ENCODE measurements at regions not wholly inside any gene's neighbourhood (a gene's known extent, or its start where the extent isn't known, plus 50 kb on each side); places are given as distances from the start of the nearest gene placed in this dataset.

GRCh38 chr6:125593746-125594145, 155.7 kb upstream of the HEY2 start:
- no peaks in the 10 kb centered on the region for H3K4me1 ChIP-seq (ENCODE audit: control insufficient read depth in 1 of 2, insufficient read depth in 2 of 2, low read depth in 1 of 2, low read length in 1 of 2)
- POLR2A ChIA-PET: no interaction called here
- no peaks in the 10 kb centered on the region for H3K9me2 ChIP-seq
- no peak overlapping the region for H3K27ac ChIP-seq (ENCODE audit: low read depth in 2 of 2, low read length in 1 of 2)
- no peaks in the 10 kb centered on the region for H3K36me3 ChIP-seq (replicated peaks in 1 of 2; ENCODE audit: control insufficient read depth in 1 of 2, insufficient read depth in 2 of 2, low read length in 1 of 2)
- H3K9me3 ChIP-seq: no peaks in the 10 kb centered on the region
- no peaks in the 10 kb centered on the region for H4K20me1 ChIP-seq (ENCODE audit: insufficient read depth)
- H3K4me3 ChIP-seq (ENCODE audit: low read depth in 2 of 2, low read length in 1 of 2): no peak overlapping the region
- no peaks in the 10 kb centered on the region for H3F3A ChIP-seq (replicated peaks; ENCODE audit: insufficient read depth)
- H3K4me2 ChIP-seq: no peak overlapping the region
- no peak overlapping the region for H2AFZ ChIP-seq (ENCODE audit: low read depth)
- no peaks in the 10 kb centered on the region for H3K79me2 ChIP-seq (ENCODE audit: insufficient read depth)
- DNase-seq: no peak
- CTCF ChIA-PET: no interaction called here
- no peak overlapping the region for H3K9ac ChIP-seq
- no peak for TF ChIP-seq CHD2 (IDR thresholded peaks at IDR 0.05; ENCODE audit: low read length, partially characterized antibody)
- no peak for TF ChIP-seq TEAD4 (IDR thresholded peaks at IDR 0.05; ENCODE audit: borderline replicate concordance, insufficient read depth)
- no peak for TF ChIP-seq EP300 (IDR thresholded peaks at IDR 0.05; ENCODE audit: borderline replicate concordance in 1 of 2, low read depth in 1 of 2, low read length in 1 of 2)
- no peak for TF ChIP-seq SIN3A (IDR thresholded peaks at IDR 0.05; ENCODE audit: borderline replicate concordance, low read depth, low read length)
- no peak for TF ChIP-seq USF2 (IDR thresholded peaks at IDR 0.05; ENCODE audit: borderline replicate concordance, low read depth, low read length)
- no peak for TF ChIP-seq EZH2phosphoT487 (IDR thresholded peaks at IDR 0.05; ENCODE audit: borderline replicate concordance, low read depth)
- TF ChIP-seq YY1 (IDR thresholded peaks at IDR 0.05; ENCODE audit: low read depth): no peak
- TF ChIP-seq FOXJ3 (CRISPR knock-in tag; IDR thresholded peaks at IDR 0.05): no peak
- TF ChIP-seq ELF1 (IDR thresholded peaks at IDR 0.05): no peak
- TF ChIP-seq NFIC (IDR thresholded peaks at IDR 0.05; ENCODE audit: borderline replicate concordance): no peak
- no peak for TF ChIP-seq ZBTB33 (IDR thresholded peaks at IDR 0.05; ENCODE audit: borderline replicate concordance, low read depth)
- TF ChIP-seq USF1 (IDR thresholded peaks at IDR 0.05; ENCODE audit: borderline replicate concordance, low read depth): no peak
- TF ChIP-seq POLR2AphosphoS5 (IDR thresholded peaks at IDR 0.05; ENCODE audit: low read depth, low read length): no peak
- TF ChIP-seq GATA2 (CRISPR knock-in tag; IDR thresholded peaks at IDR 0.05): no peak
- no peak for TF ChIP-seq TCF12 (IDR thresholded peaks at IDR 0.05)
- no peak for TF ChIP-seq IRF3 (IDR thresholded peaks at IDR 0.05; ENCODE audit: low read depth, low read length)
- no peak for TF ChIP-seq SMC3 (IDR thresholded peaks at IDR 0.05; ENCODE audit: low read depth, low read length)
- H3K27me3 ChIP-seq (ENCODE audit: insufficient read depth): no peaks in the 10 kb centered on the region
